ENCODE measurements at regions not wholly inside any gene's neighbourhood (a gene's known extent, or its start where the extent isn't known, plus 50 kb on each side); places are given as distances from the start of the nearest gene placed in this dataset.

DNA sequence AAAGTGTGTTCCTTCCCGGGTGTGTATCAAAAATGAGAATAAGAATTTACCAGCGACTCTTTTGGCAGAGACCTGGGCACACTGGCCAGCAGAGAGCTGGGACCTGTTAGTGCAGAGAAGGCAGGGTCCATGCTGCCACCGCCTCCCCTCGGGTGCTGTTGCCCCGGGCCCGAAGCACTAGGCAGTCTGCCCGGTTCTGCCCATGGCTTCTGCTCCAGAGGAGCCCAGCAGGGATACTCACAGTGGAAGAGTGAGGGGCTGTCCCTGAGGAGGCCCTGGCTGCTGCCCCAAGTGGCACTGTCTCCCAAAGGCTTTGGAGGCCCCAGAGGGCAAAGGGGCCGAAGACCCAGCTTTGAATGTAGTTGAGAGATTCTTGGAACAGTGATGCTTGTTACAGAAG, 80.5 kb downstream of the MIS18A start:
- H3K27ac Mint-ChIP-seq, result no peak overlapping the region
- peaks cover 7% of the 10 kb centered on the region; the same call in 2 of the 3 replicates for H3K9me3 Mint-ChIP-seq
- Histone ChIP-seq H3K9me2 (ENCODE audit: insufficient read depth) (no peaks in the 10 kb centered on the region), H3K4me3 (no peak overlapping the region), H3K27ac (ENCODE audit: low read depth) (no peak overlapping the region), H3F3A (replicated peaks; ENCODE audit: low read depth) (no peaks in the 10 kb centered on the region), H4K20me1 (replicated peaks; ENCODE audit: insufficient read depth) (no peaks in the 10 kb centered on the region), H2AFZ (no peak overlapping the region), H3K36me3 (ENCODE audit: insufficient read depth) (no peaks in the 10 kb centered on the region), H3K27me3 (ENCODE audit: insufficient read depth) (no peaks in the 10 kb centered on the region), H3K79me2 (replicated peaks; ENCODE audit: insufficient read depth) (no peaks in the 10 kb centered on the region), H3K4me1 (ENCODE audit: insufficient read depth) (no peaks in the 10 kb centered on the region), H3K4me2 (no peak overlapping the region)
- no peak overlapping the region for H3K4me3 Mint-ChIP-seq
- TF ChIP-seq, protein P1, sequence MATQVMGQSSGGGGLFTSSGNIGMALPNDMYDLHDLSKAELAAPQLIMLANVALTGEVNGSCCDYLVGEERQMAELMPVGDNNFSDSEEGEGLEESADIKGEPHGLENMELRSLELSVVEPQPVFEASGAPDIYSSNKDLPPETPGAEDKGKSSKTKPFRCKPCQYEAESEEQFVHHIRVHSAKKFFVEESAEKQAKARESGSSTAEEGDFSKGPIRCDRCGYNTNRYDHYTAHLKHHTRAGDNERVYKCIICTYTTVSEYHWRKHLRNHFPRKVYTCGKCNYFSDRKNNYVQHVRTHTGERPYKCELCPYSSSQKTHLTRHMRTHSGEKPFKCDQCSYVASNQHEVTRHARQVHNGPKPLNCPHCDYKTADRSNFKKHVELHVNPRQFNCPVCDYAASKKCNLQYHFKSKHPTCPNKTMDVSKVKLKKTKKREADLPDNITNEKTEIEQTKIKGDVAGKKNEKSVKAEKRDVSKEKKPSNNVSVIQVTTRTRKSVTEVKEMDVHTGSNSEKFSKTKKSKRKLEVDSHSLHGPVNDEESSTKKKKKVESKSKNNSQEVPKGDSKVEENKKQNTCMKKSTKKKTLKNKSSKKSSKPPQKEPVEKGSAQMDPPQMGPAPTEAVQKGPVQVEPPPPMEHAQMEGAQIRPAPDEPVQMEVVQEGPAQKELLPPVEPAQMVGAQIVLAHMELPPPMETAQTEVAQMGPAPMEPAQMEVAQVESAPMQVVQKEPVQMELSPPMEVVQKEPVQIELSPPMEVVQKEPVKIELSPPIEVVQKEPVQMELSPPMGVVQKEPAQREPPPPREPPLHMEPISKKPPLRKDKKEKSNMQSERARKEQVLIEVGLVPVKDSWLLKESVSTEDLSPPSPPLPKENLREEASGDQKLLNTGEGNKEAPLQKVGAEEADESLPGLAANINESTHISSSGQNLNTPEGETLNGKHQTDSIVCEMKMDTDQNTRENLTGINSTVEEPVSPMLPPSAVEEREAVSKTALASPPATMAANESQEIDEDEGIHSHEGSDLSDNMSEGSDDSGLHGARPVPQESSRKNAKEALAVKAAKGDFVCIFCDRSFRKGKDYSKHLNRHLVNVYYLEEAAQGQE (IDR thresholded peaks at IDR 0.05; ENCODE audit: unreplicated experiment), result no peak
- TF ChIP-seq JUNB (IDR thresholded peaks at IDR 0.05; ENCODE audit: unreplicated experiment), result no peak
- TF ChIP-seq ZNF331 (CRISPR knock-in tag; IDR thresholded peaks at IDR 0.05; ENCODE audit: low read depth), result no peak
- TF ChIP-seq CTCF (conservative IDR thresholded peaks at IDR 0.05; ENCODE audit: low read depth in 2 of 2), result no peak
- no peak for TF ChIP-seq POLR2AphosphoS5 (IDR thresholded peaks at IDR 0.05; ENCODE audit: low read depth)
- H3K4me1 Mint-ChIP-seq, result no peaks in the 10 kb centered on the region
- DNase-seq (ENCODE audit: low spot score) (no peak), ATAC-seq (peak; percentile 30; the same call in 1 of the 3 replicates)
- H3K27me3 Mint-ChIP-seq (ENCODE audit: insufficient read depth, low read depth, poor library complexity), result peaks cover 3% of the 10 kb centered on the region
- no peaks in the 10 kb centered on the region for H3K36me3 Mint-ChIP-seq (ENCODE audit: low read depth)

GRCh38 chr21:32197896-32198295, 81.0 kb downstream of the MIS18A start:
- H3K27me3 ChIP-seq (ENCODE audit: insufficient read depth), result no peaks in the 10 kb centered on the region
- ATAC-seq, result no peak
- H3K79me2 ChIP-seq (replicated peaks; ENCODE audit: insufficient read depth), result no peaks in the 10 kb centered on the region
- Mint-ChIP-seq H3K4me1 (no peaks in the 10 kb centered on the region), H3K36me3 (ENCODE audit: low read depth) (no peaks in the 10 kb centered on the region), H3K4me3 (no peak overlapping the region), H3K9me3 (peaks cover 7% of the 10 kb centered on the region; the same call in 2 of the 3 replicates), H3K27ac (no peak overlapping the region), H3K27me3 (ENCODE audit: insufficient read depth, low read depth, poor library complexity) (peaks cover 3% of the 10 kb centered on the region)
- H4K20me1 ChIP-seq (replicated peaks; ENCODE audit: insufficient read depth), result no peaks in the 10 kb centered on the region
- no peak overlapping the region for H3K27ac ChIP-seq (ENCODE audit: low read depth)
- no peaks in the 10 kb centered on the region for H3K36me3 ChIP-seq (ENCODE audit: insufficient read depth)
- H2AFZ ChIP-seq, result no peak overlapping the region
- no peak overlapping the region for H3K4me3 ChIP-seq
- H3K9me2 ChIP-seq (ENCODE audit: insufficient read depth), result no peaks in the 10 kb centered on the region
- no peak for DNase-seq (ENCODE audit: low spot score)
- no peaks in the 10 kb centered on the region for H3F3A ChIP-seq (replicated peaks; ENCODE audit: low read depth)
- no peak overlapping the region for H3K4me2 ChIP-seq
- no peaks in the 10 kb centered on the region for H3K4me1 ChIP-seq (ENCODE audit: insufficient read depth)
- no peak for TF ChIP-seq JUNB (IDR thresholded peaks at IDR 0.05; ENCODE audit: unreplicated experiment)
- TF ChIP-seq, protein P2, sequence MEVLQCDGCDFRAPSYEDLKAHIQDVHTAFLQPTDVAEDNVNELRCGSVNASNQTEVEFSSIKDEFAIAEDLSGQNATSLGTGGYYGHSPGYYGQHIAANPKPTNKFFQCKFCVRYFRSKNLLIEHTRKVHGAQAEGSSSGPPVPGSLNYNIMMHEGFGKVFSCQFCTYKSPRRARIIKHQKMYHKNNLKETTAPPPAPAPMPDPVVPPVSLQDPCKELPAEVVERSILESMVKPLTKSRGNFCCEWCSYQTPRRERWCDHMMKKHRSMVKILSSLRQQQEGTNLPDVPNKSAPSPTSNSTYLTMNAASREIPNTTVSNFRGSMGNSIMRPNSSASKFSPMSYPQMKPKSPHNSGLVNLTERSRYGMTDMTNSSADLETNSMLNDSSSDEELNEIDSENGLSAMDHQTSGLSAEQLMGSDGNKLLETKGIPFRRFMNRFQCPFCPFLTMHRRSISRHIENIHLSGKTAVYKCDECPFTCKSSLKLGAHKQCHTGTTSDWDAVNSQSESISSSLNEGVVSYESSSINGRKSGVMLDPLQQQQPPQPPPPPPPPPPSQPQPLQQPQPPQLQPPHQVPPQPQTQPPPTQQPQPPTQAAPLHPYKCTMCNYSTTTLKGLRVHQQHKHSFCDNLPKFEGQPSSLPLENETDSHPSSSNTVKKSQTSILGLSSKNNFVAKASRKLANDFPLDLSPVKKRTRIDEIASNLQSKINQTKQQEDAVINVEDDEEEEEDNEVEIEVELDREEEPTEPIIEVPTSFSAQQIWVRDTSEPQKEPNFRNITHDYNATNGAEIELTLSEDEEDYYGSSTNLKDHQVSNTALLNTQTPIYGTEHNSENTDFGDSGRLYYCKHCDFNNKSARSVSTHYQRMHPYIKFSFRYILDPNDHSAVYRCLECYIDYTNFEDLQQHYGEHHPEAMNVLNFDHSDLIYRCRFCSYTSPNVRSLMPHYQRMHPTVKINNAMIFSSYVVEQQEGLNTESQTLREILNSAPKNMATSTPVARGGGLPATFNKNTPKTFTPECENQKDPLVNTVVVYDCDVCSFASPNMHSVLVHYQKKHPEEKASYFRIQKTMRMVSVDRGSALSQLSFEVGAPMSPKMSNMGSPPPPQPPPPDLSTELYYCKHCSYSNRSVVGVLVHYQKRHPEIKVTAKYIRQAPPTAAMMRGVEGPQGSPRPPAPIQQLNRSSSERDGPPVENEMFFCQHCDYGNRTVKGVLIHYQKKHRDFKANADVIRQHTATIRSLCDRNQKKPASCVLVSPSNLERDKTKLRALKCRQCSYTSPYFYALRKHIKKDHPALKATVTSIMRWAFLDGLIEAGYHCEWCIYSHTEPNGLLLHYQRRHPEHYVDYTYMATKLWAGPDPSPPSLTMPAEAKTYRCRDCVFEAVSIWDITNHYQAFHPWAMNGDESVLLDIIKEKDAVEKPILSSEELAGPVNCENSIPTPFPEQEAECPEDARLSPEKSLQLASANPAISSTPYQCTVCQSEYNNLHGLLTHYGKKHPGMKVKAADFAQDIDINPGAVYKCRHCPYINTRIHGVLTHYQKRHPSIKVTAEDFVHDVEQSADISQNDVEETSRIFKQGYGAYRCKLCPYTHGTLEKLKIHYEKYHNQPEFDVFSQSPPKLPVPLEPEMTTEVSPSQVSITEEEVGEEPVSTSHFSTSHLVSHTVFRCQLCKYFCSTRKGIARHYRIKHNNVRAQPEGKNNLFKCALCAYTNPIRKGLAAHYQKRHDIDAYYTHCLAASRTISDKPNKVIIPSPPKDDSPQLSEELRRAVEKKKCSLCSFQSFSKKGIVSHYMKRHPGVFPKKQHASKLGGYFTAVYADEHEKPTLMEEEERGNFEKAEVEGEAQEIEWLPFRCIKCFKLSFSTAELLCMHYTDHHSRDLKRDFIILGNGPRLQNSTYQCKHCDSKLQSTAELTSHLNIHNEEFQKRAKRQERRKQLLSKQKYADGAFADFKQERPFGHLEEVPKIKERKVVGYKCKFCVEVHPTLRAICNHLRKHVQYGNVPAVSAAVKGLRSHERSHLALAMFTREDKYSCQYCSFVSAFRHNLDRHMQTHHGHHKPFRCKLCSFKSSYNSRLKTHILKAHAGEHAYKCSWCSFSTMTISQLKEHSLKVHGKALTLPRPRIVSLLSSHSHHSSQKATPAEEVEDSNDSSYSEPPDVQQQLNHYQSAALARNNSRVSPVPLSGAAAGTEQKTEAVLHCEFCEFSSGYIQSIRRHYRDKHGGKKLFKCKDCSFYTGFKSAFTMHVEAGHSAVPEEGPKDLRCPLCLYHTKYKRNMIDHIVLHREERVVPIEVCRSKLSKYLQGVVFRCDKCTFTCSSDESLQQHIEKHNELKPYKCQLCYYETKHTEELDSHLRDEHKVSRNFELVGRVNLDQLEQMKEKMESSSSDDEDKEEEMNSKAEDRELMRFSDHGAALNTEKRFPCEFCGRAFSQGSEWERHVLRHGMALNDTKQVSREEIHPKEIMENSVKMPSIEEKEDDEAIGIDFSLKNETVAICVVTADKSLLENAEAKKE (CRISPR knock-in tag; IDR thresholded peaks at IDR 0.05), result no peak
- TF ChIP-seq ETS1 (IDR thresholded peaks at IDR 0.05), result no peak
- TF ChIP-seq CREB1 (CRISPR knock-in tag; IDR thresholded peaks at IDR 0.05; ENCODE audit: low read depth), result no peak
- TF ChIP-seq ZNF114 (CRISPR knock-in tag; IDR thresholded peaks at IDR 0.05), result no peak
